GM19372 (cell line): ENCODE measurements at regions not wholly inside any gene's neighbourhood (a gene's known extent, or its start where the extent isn't known, plus 50 kb on each side); places are given as distances from the start of the nearest gene placed in this dataset.

Experiments used
- ATAC-seq: cut with Tn5 transposase; IDR thresholded peaks from one replicate; pipeline ENCODE4 v1.9.1; 2021; ENCODE audit warnings: mild to moderate bottlenecking, low read depth, moderate library complexity; ENCODE audit not compliant: unreplicated experiment

- no peak for ATAC-seq
Measured at GRCh38 chr16:85364323-85365040, 248.6 kb upstream of the GSE1 start.

GRCh38 chr16:85365120-85365519 lies 248.0 kb upstream of the GSE1 start:
- ATAC-seq: no peak

- no peak for ATAC-seq
Measured at GRCh38 chr16:85366031-85366763, 246.9 kb upstream of the GSE1 start.

- no peak for ATAC-seq
Measured at GRCh38 chr16:85367485-85367884, 245.6 kb upstream of the GSE1 start.

GRCh38 chr16:85369060-85369459 lies 244.1 kb upstream of the GSE1 start:
- no peak for ATAC-seq

- ATAC-seq: no peak
Measured at GRCh38 chr16:85369741-85370528, 243.2 kb upstream of the GSE1 start.

GRCh38 chr16:85370543-85370880 lies 242.6 kb upstream of the GSE1 start:
- ATAC-seq: no peak

GRCh38 chr16:85370881-85371651 lies 242.1 kb upstream of the GSE1 start:
- ATAC-seq: no peak

- ATAC-seq: no peak
Measured at GRCh38 chr16:85371948-85372347, 241.2 kb upstream of the GSE1 start.

GRCh38 chr16:85372627-85373372 lies 240.3 kb upstream of the GSE1 start:
- ATAC-seq: no peak

GRCh38 chr16:85373741-85374570 lies 239.2 kb upstream of the GSE1 start:
- ATAC-seq: no peak

GRCh38 chr16:85374571-85374872 lies 238.6 kb upstream of the GSE1 start:
- no peak for ATAC-seq

GRCh38 chr16:85375282-85375681 lies 237.8 kb upstream of the GSE1 start:
- no peak for ATAC-seq

- no peak for ATAC-seq
Measured at GRCh38 chr16:85376292-85377095, 236.6 kb upstream of the GSE1 start.

GRCh38 chr16:85377388-85378144 lies 235.6 kb upstream of the GSE1 start:
- no peak for ATAC-seq

GRCh38 chr16:85378145-85379040 lies 234.7 kb upstream of the GSE1 start:
- no peak for ATAC-seq
